Activated CD4-positive, alpha-beta T cell treated with anti-CD3 and anti-CD28 coated beads, Interleukin-2, amount 10 ng/mL, durations not matched to agents 7 days and 5 days (primary cell): ENCODE measurements at regions not wholly inside any gene's neighbourhood (a gene's known extent, or its start where the extent isn't known, plus 50 kb on each side); places are given as distances from the start of the nearest gene placed in this dataset.
"Not testable (repeated sequence)": the region's sequence is repeated elsewhere in the genome, so short reads cannot be mapped to it uniquely, and the experiment has no call there.

ENCODE experiments used
- CTCF ChIA-PET: fragments of 350-600 bp; sonication (Branson Sonifier 250); formaldehyde crosslinking; loops from one replicate; lab custom pipeline; 2021; ENCODE audit warnings: antibody characterized with exemption; lab: Charles Lee
- POLR2A ChIA-PET: fragments of 350-600 bp; sonication (Branson Sonifier 250); formaldehyde crosslinking; loops from one replicate; lab custom pipeline; 2021; ENCODE audit warnings: antibody characterized with exemption; lab: Charles Lee
- DNase-seq: peaks from one replicate; pipeline ENCODE4 v3.0.0-alpha.2; 2020
- H3K27ac Mint-ChIP-seq: one replicate; pipeline ENCODE4 v1.8.0; 2021; ENCODE audit warnings: mild to moderate bottlenecking, moderate library complexity, mixed read lengths
- H3K27me3 Mint-ChIP-seq: one replicate; pipeline ENCODE4 v1.8.0; 2021; ENCODE audit warnings: mixed read lengths
- H3K36me3 Mint-ChIP-seq: one replicate; pipeline ENCODE4 v1.8.0; 2021; ENCODE audit warnings: low read depth, mixed read lengths
- H3K4me1 Mint-ChIP-seq: one replicate; pipeline ENCODE4 v1.8.0; 2021; ENCODE audit warnings: mixed read lengths
- H3K4me3 Mint-ChIP-seq: one replicate; pipeline ENCODE4 v1.8.0; 2021; ENCODE audit warnings: mild to moderate bottlenecking, moderate library complexity, mixed read lengths
- H3K9me3 Mint-ChIP-seq: one replicate; pipeline ENCODE4 v1.8.0; 2021; ENCODE audit warnings: mixed read lengths

DNA sequence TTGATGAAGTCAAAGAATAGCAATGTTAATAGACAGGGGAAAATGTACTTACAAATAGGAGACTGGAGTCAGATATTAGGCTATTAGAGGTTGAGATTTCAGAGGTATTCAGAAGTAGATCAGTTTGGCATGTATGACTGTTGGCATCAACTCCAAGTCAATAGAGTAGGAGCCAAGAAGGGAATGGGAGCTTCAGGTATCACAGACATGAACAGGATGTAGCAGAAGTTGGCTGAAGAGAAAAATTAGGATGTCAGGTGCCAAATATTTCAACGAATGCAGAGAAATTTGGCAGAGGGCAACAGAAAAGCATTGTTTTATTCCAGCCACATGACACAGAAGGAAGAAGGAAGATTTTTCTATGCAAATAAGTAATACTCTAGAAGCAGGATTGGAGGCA, 69.7 kb downstream of the GLYATL1 start:
- Mint-ChIP-seq H3K9me3 (no peaks in the 10 kb centered on the region), H3K36me3 (no peaks in the 10 kb centered on the region), H3K27ac (no peak overlapping the region), H3K27me3 (peaks cover 7% of the 10 kb centered on the region), H3K4me1 (no peaks in the 10 kb centered on the region), H3K4me3 (no peak overlapping the region)
- POLR2A ChIA-PET = no interaction called here
- CTCF ChIA-PET = no interaction called here
- DNase-seq = no peak

DNA sequence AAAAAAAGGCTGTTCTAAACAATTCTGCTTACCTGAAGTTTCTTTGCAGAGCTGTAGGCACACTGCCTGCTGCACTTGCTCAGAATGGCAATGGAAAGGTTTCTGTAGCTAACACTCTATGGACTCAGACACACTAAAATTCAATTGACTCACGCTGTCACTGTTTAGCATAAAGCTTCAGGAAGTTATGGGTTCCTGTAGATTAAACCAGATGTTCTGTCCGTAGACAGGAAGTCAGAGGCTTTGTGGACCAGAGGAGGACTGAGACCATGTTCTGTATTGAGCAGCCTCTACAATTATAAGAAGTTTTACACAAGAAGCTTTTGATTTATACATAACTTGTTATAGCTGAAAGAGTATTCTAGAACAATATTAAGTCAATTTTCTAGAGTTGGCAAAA, 70.4 kb downstream of the GLYATL1 start:
- no peaks in the 10 kb centered on the region for H3K36me3 Mint-ChIP-seq
- POLR2A ChIA-PET = no interaction called here
- CTCF ChIA-PET = no interaction called here

DNA sequence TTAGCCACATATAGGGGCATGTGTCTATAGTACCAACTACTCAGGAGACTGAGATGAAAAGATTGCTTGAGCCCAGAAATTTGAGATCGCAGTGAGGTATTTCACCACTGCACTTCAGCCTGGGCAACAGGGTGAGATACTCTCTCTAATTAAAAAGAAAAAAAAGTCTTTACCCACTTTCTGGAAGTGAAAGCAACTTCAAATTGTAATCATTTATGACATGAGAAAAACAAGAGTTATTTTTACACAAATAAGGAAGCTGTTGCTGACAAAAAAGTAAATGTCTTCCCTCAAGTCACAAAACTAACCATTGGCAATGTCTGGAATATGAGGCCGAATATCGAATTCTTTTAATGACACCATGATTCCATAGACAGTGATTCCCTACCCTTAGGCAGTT, 71.4 kb downstream of the GLYATL1 start:
- no peak for DNase-seq
- Mint-ChIP-seq H3K27me3 (peaks cover 5% of the 10 kb centered on the region), H3K9me3 (no peaks in the 10 kb centered on the region), H3K36me3 (no peaks in the 10 kb centered on the region), H3K4me3 (no peak overlapping the region), H3K27ac (no peak overlapping the region), H3K4me1 (no peaks in the 10 kb centered on the region)
- ChIA-PET POLR2A (no interaction called here), CTCF (no interaction called here)

More for the DNA sequence above, 70.4 kb downstream of the GLYATL1 start:
- H3K4me3 Mint-ChIP-seq = no peak overlapping the region
- DNase-seq = no peak
- no peak overlapping the region for H3K27ac Mint-ChIP-seq
- no peaks in the 10 kb centered on the region for H3K9me3 Mint-ChIP-seq
- H3K27me3 Mint-ChIP-seq = peaks cover 7% of the 10 kb centered on the region
- H3K4me1 Mint-ChIP-seq = no peaks in the 10 kb centered on the region

DNA sequence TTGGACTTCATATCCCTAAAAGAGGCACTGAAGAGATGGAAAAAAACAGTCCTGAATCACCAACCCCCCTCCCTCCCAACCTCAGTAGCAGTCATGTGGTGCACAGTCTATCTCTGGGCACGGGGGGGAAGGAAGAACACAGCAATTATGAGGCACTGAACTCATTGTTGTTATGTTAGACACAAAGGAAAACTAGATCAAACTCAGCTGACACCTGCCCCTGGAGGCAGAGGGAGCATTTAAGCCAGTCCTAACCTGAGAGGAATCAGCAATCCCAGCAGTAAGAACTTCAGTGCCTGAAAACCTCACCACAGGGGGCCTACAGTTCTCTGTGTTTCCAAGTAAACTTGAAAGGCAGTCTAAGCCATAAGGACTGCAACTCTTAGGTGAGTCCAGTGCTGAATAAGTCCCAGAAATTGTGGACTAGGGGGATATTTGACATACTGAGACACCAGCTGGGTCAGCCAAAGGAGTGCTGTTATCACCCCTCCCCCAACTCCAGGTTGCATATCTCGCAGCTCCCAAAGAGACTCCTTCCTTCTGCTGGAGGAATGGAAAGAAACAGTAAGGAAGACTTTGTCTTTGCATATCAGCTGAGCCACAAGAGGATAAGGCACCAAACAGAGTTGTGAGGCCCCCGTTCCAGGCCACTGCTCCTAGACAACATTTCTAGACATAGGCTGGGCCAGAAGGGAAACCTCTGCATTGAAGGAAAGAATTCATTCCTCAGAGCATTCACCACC, 72.5 kb downstream of the GLYATL1 start:
- Mint-ChIP-seq H3K4me1 (no peaks in the 10 kb centered on the region), H3K27me3 (peaks cover 4% of the 10 kb centered on the region), H3K36me3 (no peaks in the 10 kb centered on the region), H3K27ac (no peak overlapping the region), H3K4me3 (no peak overlapping the region), H3K9me3 (no peaks in the 10 kb centered on the region)
- CTCF ChIA-PET = no interaction called here
- POLR2A ChIA-PET = no interaction called here
- DNase-seq = no peak

DNA sequence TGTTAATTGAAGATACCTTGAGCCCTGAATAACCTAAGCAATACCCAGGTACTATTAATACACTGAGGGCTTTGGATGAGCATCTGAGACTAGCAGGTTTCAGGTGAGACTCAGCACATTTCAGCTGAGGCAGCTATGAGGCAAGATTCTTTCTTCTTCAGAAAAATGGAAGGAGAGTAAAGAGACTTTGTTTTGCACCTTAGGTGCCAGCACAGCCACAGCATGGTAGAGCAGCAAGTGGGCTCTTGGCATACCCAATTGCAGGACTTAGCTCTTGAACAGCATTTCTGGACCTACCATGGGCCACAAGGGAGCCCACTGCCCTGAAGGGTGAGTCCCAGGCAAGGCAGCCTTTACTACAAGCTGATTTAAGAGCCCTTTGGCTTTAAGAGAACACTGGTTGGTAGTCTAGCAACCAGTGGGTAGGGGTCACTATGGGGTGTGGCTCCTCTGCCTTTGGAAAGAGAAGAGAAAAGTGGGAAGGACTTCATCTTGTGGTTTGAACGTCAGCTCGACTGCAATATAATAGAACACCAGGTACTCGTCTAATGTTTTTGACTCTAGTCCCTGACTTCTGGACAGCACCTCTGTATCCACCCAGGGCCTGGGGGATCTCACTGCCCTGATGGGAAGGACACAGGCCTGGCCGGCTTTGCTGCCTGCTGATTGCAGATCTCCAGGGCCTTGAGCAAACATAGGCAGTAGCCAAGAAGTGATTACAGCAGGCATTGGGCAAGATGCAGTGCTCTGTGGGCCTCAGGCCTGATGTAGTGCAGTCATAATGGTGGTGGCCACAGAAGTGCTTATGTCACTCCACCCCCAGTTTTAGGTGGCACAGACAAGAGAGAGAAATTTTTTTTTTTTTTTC, 73.3 kb downstream of the GLYATL1 start:
- ChIA-PET CTCF (no interaction called here), POLR2A (no interaction called here)
- DNase-seq = no peak
- Mint-ChIP-seq H3K4me3 (no peak overlapping the region), H3K4me1 (no peaks in the 10 kb centered on the region), H3K9me3 (no peaks in the 10 kb centered on the region), H3K36me3 (no peaks in the 10 kb centered on the region), H3K27ac (no peak overlapping the region), H3K27me3 (peaks cover under 1% of the 10 kb centered on the region)

DNA sequence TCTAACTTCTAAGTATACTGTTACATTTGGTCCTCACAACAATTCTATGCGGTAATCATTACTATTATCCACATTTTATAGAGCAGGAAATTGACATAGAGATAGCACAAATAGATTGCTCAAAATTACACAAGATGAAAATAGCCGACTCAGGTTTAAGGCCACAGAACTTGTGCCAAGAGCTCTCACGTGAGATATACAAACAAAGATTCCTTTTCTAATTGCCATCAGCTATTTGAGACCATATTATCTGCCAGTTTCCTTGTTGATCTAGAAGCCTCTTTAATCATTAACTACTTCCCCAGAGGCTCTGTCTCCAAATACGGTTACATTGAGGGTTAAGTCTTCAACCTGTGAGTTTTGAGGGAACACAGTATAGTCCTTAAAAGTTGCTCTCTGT, 61.0 kb upstream of the GLYATL1B start:
- Mint-ChIP-seq H3K27me3 (peaks cover 11% of the 10 kb centered on the region), H3K36me3 (no peaks in the 10 kb centered on the region), H3K9me3 (no peaks in the 10 kb centered on the region), H3K4me1 (no peaks in the 10 kb centered on the region), H3K4me3 (no peak overlapping the region), H3K27ac (no peak overlapping the region)
- ChIA-PET POLR2A (interaction anchor here (0.6 kb wide), 1 partner anchor 635 kb away, joined by 3 read pairs; no protein-coding TSS in a partner anchor), CTCF (no interaction called here)
- DNase-seq = no peak

DNA sequence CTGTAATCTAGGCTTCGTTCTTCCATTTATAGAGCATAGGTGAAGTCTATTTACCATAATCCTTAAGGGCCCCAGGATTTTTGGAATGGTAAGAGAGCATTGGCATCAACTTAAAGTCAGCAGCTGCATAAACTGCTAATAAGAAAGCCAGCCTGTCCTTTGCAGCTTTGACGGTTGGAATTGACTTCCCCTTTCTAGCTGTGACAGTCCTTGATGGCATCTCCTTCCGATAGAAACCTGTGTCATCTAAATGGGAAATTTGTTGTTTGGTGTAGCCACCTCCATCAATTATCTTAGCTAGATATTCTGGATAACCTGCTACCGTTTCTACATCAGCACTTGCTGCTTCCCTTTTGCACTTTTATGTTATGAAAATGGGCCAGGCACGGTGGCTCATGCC, 58.0 kb upstream of the GLYATL1B start:
- Mint-ChIP-seq H3K36me3 (no peaks in the 10 kb centered on the region), H3K9me3 (no peaks in the 10 kb centered on the region), H3K4me1 (no peaks in the 10 kb centered on the region), H3K4me3 (no peak overlapping the region), H3K27ac (no peak overlapping the region), H3K27me3 (peaks cover 27% of the 10 kb centered on the region)
- CTCF ChIA-PET = no interaction called here
- POLR2A ChIA-PET = no interaction called here
- no peak for DNase-seq

DNA sequence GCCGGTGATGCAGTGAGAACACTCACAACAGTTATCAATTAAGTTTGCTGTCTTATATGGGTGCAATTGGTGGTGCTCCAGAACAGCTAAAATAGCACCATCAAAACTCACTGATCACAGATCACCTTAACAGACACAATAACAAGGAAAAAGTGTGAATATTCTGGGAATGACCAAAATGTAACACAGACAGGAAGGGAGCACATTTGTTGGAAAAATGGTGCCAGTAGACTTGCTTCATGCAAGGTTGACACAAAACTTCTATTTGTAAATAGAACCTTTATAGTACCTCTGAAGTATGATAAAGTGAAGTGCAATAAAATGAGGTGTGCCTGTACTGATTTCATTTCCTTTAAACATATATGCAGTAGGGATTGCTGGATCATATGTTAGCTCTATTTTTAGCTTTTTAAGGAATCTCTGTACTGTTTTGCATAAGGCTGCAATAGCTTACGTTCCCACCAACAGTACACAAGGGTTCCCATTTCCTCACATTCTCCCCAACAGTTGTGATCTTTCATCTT, 56.7 kb upstream of the GLYATL1B start:
- no peak overlapping the region for H3K4me3 Mint-ChIP-seq
- ChIA-PET CTCF (no interaction called here), POLR2A (no interaction called here)
- no peak for DNase-seq
- no peaks in the 10 kb centered on the region for H3K9me3 Mint-ChIP-seq
- H3K36me3 Mint-ChIP-seq = no peaks in the 10 kb centered on the region
- H3K27me3 Mint-ChIP-seq = peaks cover 31% of the 10 kb centered on the region
- no peak overlapping the region for H3K27ac Mint-ChIP-seq
- no peaks in the 10 kb centered on the region for H3K4me1 Mint-ChIP-seq

DNA sequence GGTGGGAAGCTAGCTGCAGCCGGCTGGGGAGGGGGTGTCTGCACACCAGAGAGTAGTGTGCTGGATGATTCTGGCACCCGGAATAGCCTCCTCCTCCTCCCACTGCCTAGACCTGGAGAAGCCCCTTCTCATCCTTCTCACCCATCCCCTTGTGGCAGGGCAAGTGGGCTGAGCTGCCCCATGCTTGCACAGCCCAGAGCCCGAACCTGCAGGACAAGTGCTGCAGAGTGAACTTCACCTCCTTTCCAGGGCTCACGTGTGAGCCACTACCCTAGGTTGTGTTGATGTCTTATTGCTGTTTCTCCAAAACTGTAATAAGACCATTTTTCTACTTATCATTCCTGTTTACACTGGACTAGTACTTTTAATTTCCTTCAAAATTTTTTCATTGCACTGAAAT, 56.1 kb upstream of the GLYATL1B start:
- no peak overlapping the region for H3K4me3 Mint-ChIP-seq
- no peaks in the 10 kb centered on the region for H3K9me3 Mint-ChIP-seq
- ChIA-PET POLR2A (no interaction called here), CTCF (no interaction called here)
- peaks cover 35% of the 10 kb centered on the region for H3K27me3 Mint-ChIP-seq
- no peaks in the 10 kb centered on the region for H3K4me1 Mint-ChIP-seq
- H3K36me3 Mint-ChIP-seq = no peaks in the 10 kb centered on the region
- H3K27ac Mint-ChIP-seq = no peak overlapping the region
- no peak for DNase-seq

DNA sequence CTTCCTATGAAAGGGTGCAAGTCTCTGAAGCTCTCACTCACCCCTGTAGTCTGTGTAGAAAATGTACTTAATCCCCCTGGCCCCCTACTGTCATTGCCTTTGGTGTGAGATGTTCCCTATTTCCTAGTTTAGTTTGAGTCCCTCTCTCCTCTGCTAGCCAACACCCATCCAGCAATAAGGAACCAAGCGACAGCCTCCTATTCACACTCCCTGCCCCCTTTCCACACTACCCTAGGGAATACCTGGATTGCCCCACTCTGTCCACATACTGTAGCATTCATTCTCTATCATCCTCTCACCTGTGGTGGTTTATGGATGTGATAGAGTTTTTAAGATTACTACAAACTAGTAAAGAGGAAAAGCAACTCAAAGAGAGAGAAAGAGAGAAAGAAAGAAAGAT, 54.4 kb upstream of the GLYATL1B start:
- DNase-seq, H3K4me3 Mint-ChIP-seq, CTCF ChIA-PET, H3K27ac Mint-ChIP-seq, H3K9me3 Mint-ChIP-seq, POLR2A ChIA-PET, H3K36me3 Mint-ChIP-seq, H3K4me1 Mint-ChIP-seq: not testable (repeated sequence)
- H3K27me3 Mint-ChIP-seq = peaks cover 34% of the 10 kb centered on the region
